SK-N-SH treated with all-trans-retinoic acid at 6 μM for 48 hours (cell line): ENCODE measurements at regions not wholly inside any gene's neighbourhood (a gene's known extent, or its start where the extent isn't known, plus 50 kb on each side); places are given as distances from the start of the nearest gene placed in this dataset.
A peak's percentile ranks its signal among the peaks of the same experiment; 100 is the strongest.

Experiments used
- ATAC-seq: fragments of 200-7000 bp; cut with Tn5 transposase; 3 replicates; pipeline ENCODE4 v1.9.1; 2020; ENCODE audit warnings: mild to moderate bottlenecking, moderate library complexity
- ARNTL ChIP-seq: fragments of 450-650 bp; formaldehyde crosslinking; IDR thresholded peaks from 2 replicates; pipeline ENCODE4 v1.5.0; 2020; ENCODE audit warnings: low read depth, mild to moderate bottlenecking, moderate library complexity, borderline replicate concordance
- BACH2 ChIP-seq: fragments of 250-450 bp; sonication (Bioruptor Pico); IDR thresholded peaks from 2 replicates; pipeline ENCODE4 v1.9.0; 2021; ENCODE audit warnings: mild to moderate bottlenecking, borderline replicate concordance
- CREB5 ChIP-seq: fragments of 250-450 bp; sonication (Bioruptor Pico); IDR thresholded peaks from 2 replicates; pipeline ENCODE4 v1.5.1; 2020; ENCODE audit warnings: low read depth, mild to moderate bottlenecking, moderate library complexity
- CSDC2 ChIP-seq: fragments of 250-450 bp; sonication (Bioruptor Pico); IDR thresholded peaks from 2 replicates; pipeline ENCODE4 v1.5.0; 2020; ENCODE audit warnings: mild to moderate bottlenecking, moderate library complexity
- CSRNP3 ChIP-seq: fragments of 250-450 bp; sonication (Bioruptor Pico); IDR thresholded peaks from 2 replicates; pipeline ENCODE4 v1.5.1; 2021; ENCODE audit warnings: mild to moderate bottlenecking, moderate library complexity
- ESRRG ChIP-seq: fragments of 250-450 bp; sonication (Bioruptor Pico); IDR thresholded peaks from 2 replicates; pipeline ENCODE4 v1.6.1; 2021; ENCODE audit warnings: mild to moderate bottlenecking
- GLIS3 ChIP-seq: fragments of 250-450 bp; sonication (Bioruptor Pico); IDR thresholded peaks from 2 replicates; pipeline ENCODE4 v1.5.0; 2020; ENCODE audit warnings: mild to moderate bottlenecking, moderate library complexity
- ISL1 ChIP-seq: fragments of 250-450 bp; sonication (Bioruptor Pico); IDR thresholded peaks from 2 replicates; pipeline ENCODE4 v2.1.2; 2022; ENCODE audit warnings: mild to moderate bottlenecking, moderate library complexity
- PATZ1 ChIP-seq: fragments of 250-450 bp; sonication (Bioruptor Pico); IDR thresholded peaks from 2 replicates; pipeline ENCODE4 v1.8.0; 2020; ENCODE audit warnings: mild to moderate bottlenecking, moderate library complexity, borderline replicate concordance
- POU6F1 ChIP-seq: fragments of 250-450 bp; sonication (Bioruptor Pico); IDR thresholded peaks from 2 replicates; pipeline ENCODE4 v1.8.0; 2021; ENCODE audit warnings: low read depth, mild to moderate bottlenecking, moderate library complexity, borderline replicate concordance
- PPARA ChIP-seq: fragments of 250-450 bp; sonication (Bioruptor Pico); IDR thresholded peaks from 2 replicates; pipeline ENCODE4 v1.5.0; 2020; ENCODE audit warnings: mild to moderate bottlenecking, borderline replicate concordance
- RARB ChIP-seq: fragments of 250-450 bp; sonication (Bioruptor Pico); IDR thresholded peaks from 2 replicates; pipeline ENCODE4 v1.8.0; 2021; ENCODE audit warnings: mild to moderate bottlenecking, moderate library complexity
- SNAI2 ChIP-seq: fragments of 250-450 bp; sonication (Bioruptor Pico); IDR thresholded peaks from 2 replicates; pipeline ENCODE4 v1.5.0; 2020; ENCODE audit warnings: mild to moderate bottlenecking, moderate library complexity
- TCF4 ChIP-seq: fragments of 250-450 bp; sonication (Bioruptor Pico); IDR thresholded peaks from 2 replicates; pipeline ENCODE4 v1.8.0; 2021; ENCODE audit warnings: mild to moderate bottlenecking, moderate library complexity, borderline replicate concordance
- TOX ChIP-seq: fragments of 250-450 bp; sonication (Bioruptor Pico); IDR thresholded peaks from 2 replicates; pipeline ENCODE4 v1.8.0; 2021; ENCODE audit warnings: mild to moderate bottlenecking, moderate library complexity, borderline replicate concordance
- TSHZ2 ChIP-seq: fragments of 250-450 bp; sonication (Bioruptor Pico); IDR thresholded peaks from 2 replicates; pipeline ENCODE4 v1.5.0; 2020; ENCODE audit warnings: mild to moderate bottlenecking, moderate library complexity
- ZC3H10 ChIP-seq: fragments of 250-450 bp; sonication (Bioruptor Pico); IDR thresholded peaks from 2 replicates; pipeline ENCODE4 v1.5.1; 2021; ENCODE audit warnings: mild to moderate bottlenecking, moderate library complexity
- ZFP3 ChIP-seq: fragments of 250-450 bp; sonication (Bioruptor Pico); IDR thresholded peaks from 2 replicates; pipeline ENCODE4 v1.5.0; 2020; ENCODE audit warnings: mild to moderate bottlenecking, moderate library complexity
- ZFP30 ChIP-seq: fragments of 450-650 bp; formaldehyde crosslinking; IDR thresholded peaks from 2 replicates; pipeline ENCODE4 v1.5.0; 2022; ENCODE audit warnings: mild to moderate bottlenecking, moderate library complexity
- ZNF565 ChIP-seq: fragments of 450-650 bp; formaldehyde crosslinking; conservative IDR thresholded peaks from 2 replicates; pipeline ENCODE4 v1.5.0; 2020; ENCODE audit warnings: low read depth, mild to moderate bottlenecking, moderate library complexity
- ZNF8 ChIP-seq: fragments of 450-650 bp; formaldehyde crosslinking; IDR thresholded peaks from 2 replicates; pipeline ENCODE4 v1.5.0; 2020; ENCODE audit warnings: mild to moderate bottlenecking, moderate library complexity

GRCh38 chr12:90268574-90268973 is 559.9 kb upstream of the ATP2B1 start:
- no peak for ATAC-seq
- TF ChIP-seq CSRNP3 (CRISPR knock-in tag) (no peak), ZNF565 (CRISPR knock-in tag) (no peak), ZFP30 (CRISPR knock-in tag) (no peak), GLIS3 (CRISPR knock-in tag) (no peak), TOX (no peak), TCF4 (CRISPR knock-in tag) (no peak), PATZ1 (no peak), ZNF8 (CRISPR knock-in tag) (no peak), CSDC2 (CRISPR knock-in tag) (no peak), ESRRG (CRISPR knock-in tag) (no peak), RARB (CRISPR knock-in tag) (no peak), TSHZ2 (CRISPR knock-in tag) (no peak), BACH2 (no peak), SNAI2 (CRISPR knock-in tag) (no peak), PPARA (no peak), POU6F1 (no peak), ARNTL (no peak), CREB5 (CRISPR knock-in tag) (no peak), ZFP3 (CRISPR knock-in tag) (no peak), ZC3H10 (CRISPR knock-in tag) (no peak)

GRCh38 chr12:90262251-90262650 is 553.6 kb upstream of the ATP2B1 start:
- TF ChIP-seq CSDC2 (CRISPR knock-in tag) (no peak), ESRRG (CRISPR knock-in tag) (no peak), CREB5 (CRISPR knock-in tag) (no peak), SNAI2 (CRISPR knock-in tag) (no peak)
- ATAC-seq, result no peak

- TF ChIP-seq ISL1 (CRISPR knock-in tag) (peak; percentile 72), PPARA (no peak)
- TF ChIP-seq, all 23 proteins: peak for 1
- peak; percentile 50 for ATAC-seq
Observed at GRCh38 chr12:90261283-90261682, 552.6 kb upstream of the ATP2B1 start.
